Calu3 (cell line): ENCODE measurements at regions not wholly inside any gene's neighbourhood (a gene's known extent, or its start where the extent isn't known, plus 50 kb on each side); places are given as distances from the start of the nearest gene placed in this dataset.

Source experiments
- BruUV-seq: library from RNA; stranded (reverse); fragments of 400-500 nt; replicated peaks from 2 replicates; lab custom pipeline; 2021; lab: Mats Ljungman, UMichigan
- CTCF ChIA-PET: fragments of 300-600 bp; sonication (Branson Sonifier 250); formaldehyde crosslinking; loops from one replicate; lab custom pipeline; 2022; ENCODE audit warnings: antibody characterized with exemption; lab: Charles Lee
- DNase-seq: peaks from one replicate; pipeline ENCODE4 v3.0.0; 2022
- H3K27ac Mint-ChIP-seq: one replicate; pipeline ENCODE4 v1.8.0; 2022; ENCODE audit warnings: mixed read lengths; ENCODE audit not compliant: unreplicated experiment
- H3K27me3 Mint-ChIP-seq: one replicate; pipeline ENCODE4 v1.8.0; 2022; ENCODE audit warnings: mixed read lengths; ENCODE audit not compliant: unreplicated experiment
- H3K36me3 Mint-ChIP-seq: one replicate; pipeline ENCODE4 v1.8.0; 2022; ENCODE audit warnings: mild to moderate bottlenecking, moderate library complexity, mixed read lengths; ENCODE audit not compliant: insufficient read depth, unreplicated experiment
- H3K4me1 Mint-ChIP-seq: one replicate; pipeline ENCODE4 v1.8.0; 2022; ENCODE audit warnings: mild to moderate bottlenecking, low read depth, mixed read lengths; ENCODE audit not compliant: unreplicated experiment
- H3K4me3 Mint-ChIP-seq: one replicate; pipeline ENCODE4 v1.8.0; 2022; ENCODE audit warnings: mild to moderate bottlenecking, low read depth, moderate library complexity, mixed read lengths; ENCODE audit not compliant: unreplicated experiment
- H3K9me3 Mint-ChIP-seq: one replicate; pipeline ENCODE4 v1.8.0; 2022; ENCODE audit warnings: low read depth, mixed read lengths; ENCODE audit not compliant: unreplicated experiment
- CTCF ChIP-seq: fragments of 200-600 bp; IDR thresholded peaks from one replicate; pipeline ENCODE4 v1.8.0; 2022; ENCODE audit warnings: antibody characterized with exemption; ENCODE audit not compliant: unreplicated experiment
- intact Hi-C: fragments of 100-400 bp; cut with micrococcal nuclease; formaldehyde crosslinking; loops from one replicate; pipeline ENCODE4 v1.10.0; 2022; ENCODE audit not compliant: unreplicated experiment

GRCh38 chr12:13422291-13422690 lies 225.8 kb downstream of the EMP1 start:
- CTCF ChIA-PET, result no interaction called here
- BruUV-seq, result no TSS peak
- Mint-ChIP-seq H3K9me3 (peaks cover 6% of the 10 kb centered on the region), H3K27me3 (no peaks in the 10 kb centered on the region), H3K4me3 (no peak overlapping the region), H3K27ac (no peak overlapping the region), H3K4me1 (peaks cover 14% of the 10 kb centered on the region), H3K36me3 (no peaks in the 10 kb centered on the region)
- no peak for TF ChIP-seq CTCF
- intact Hi-C loops, result no loop called here
- DNase-seq, result no peak

- no peaks in the 10 kb centered on the region for H3K36me3 Mint-ChIP-seq
- H3K4me1 Mint-ChIP-seq, result no peaks in the 10 kb centered on the region
- H3K4me3 Mint-ChIP-seq, result no peak overlapping the region
- no peak overlapping the region for H3K27ac Mint-ChIP-seq
- H3K9me3 Mint-ChIP-seq, result peaks cover 2% of the 10 kb centered on the region
- TF ChIP-seq CTCF, result no peak
- no TSS peak for BruUV-seq
- no peaks in the 10 kb centered on the region for H3K27me3 Mint-ChIP-seq
- intact Hi-C loops, result no loop called here
- no peak for DNase-seq
- CTCF ChIA-PET, result no interaction called here
Measured at GRCh38 chr12:13417516-13417915, 221.0 kb downstream of the EMP1 start.

GRCh38 chr12:13411287-13411686 lies 214.8 kb downstream of the EMP1 start:
- Mint-ChIP-seq H3K27me3 (no peaks in the 10 kb centered on the region), H3K9me3 (peaks cover 7% of the 10 kb centered on the region), H3K4me3 (no peak overlapping the region), H3K4me1 (no peaks in the 10 kb centered on the region), H3K27ac (no peak overlapping the region), H3K36me3 (no peaks in the 10 kb centered on the region)
- no peak for TF ChIP-seq CTCF
- DNase-seq, result no peak
- intact Hi-C loops, result no loop called here
- CTCF ChIA-PET, result interaction anchor here (0.7 kb wide), 1 partner anchor 70 kb away, joined by 3 read pairs; no protein-coding TSS in a partner anchor
- BruUV-seq, result no TSS peak

- no peaks in the 10 kb centered on the region for H3K27me3 Mint-ChIP-seq
- intact Hi-C loops, result no loop called here
- no peak overlapping the region for H3K27ac Mint-ChIP-seq
Measured at GRCh38 chr12:13405961-13406703, 209.6 kb downstream of the EMP1 start.

More at GRCh38 chr12:13405961-13406703, 209.6 kb downstream of the EMP1 start:
- no peak for DNase-seq
- peaks cover 10% of the 10 kb centered on the region for H3K36me3 Mint-ChIP-seq
- H3K4me1 Mint-ChIP-seq, result peaks cover 24% of the 10 kb centered on the region
- no peak for TF ChIP-seq CTCF
- CTCF ChIA-PET, result interaction anchor here (1.2 kb wide), 1 partner anchor 44 kb away, joined by 3 read pairs; no protein-coding TSS in a partner anchor
- BruUV-seq, result no TSS peak
- H3K9me3 Mint-ChIP-seq, result peaks cover 7% of the 10 kb centered on the region
- no peak overlapping the region for H3K4me3 Mint-ChIP-seq
